RWPE2 (cell line): ENCODE measurements at regions not wholly inside any gene's neighbourhood (a gene's known extent, or its start where the extent isn't known, plus 50 kb on each side); places are given as distances from the start of the nearest gene placed in this dataset.

Experiments
- ATAC-seq: fragments of 200-7000 bp; cut with Tn5 transposase; 3 replicates; pipeline ENCODE4 v1.9.1; 2021; ENCODE audit warnings: low read depth
- DNase-seq: peaks from one replicate; pipeline ENCODE4 v3.0.0-alpha.2; 2020; ENCODE audit warnings: low spot score
- H3K27ac ChIP-seq: fragments of 450-650 bp; 2 replicates; pipeline ENCODE4 v1.5.1; 2017; ENCODE audit warnings: mild to moderate bottlenecking; ENCODE audit not compliant: poor library complexity, severe bottlenecking
- H3K27me3 ChIP-seq: fragments of 250-450 bp; sonication (Bioruptor Pico); 2 replicates; pipeline ENCODE4 v1.5.1; 2021; ENCODE audit warnings: mild to moderate bottlenecking, moderate library complexity; ENCODE audit not compliant: insufficient read depth, poor library complexity, severe bottlenecking
- H3K36me3 ChIP-seq: fragments of 250-450 bp; sonication (Bioruptor Pico); 2 replicates; pipeline ENCODE4 v1.5.1; 2020; ENCODE audit warnings: low read depth, mild to moderate bottlenecking, moderate library complexity
- H3K4me1 ChIP-seq: fragments of 250-450 bp; sonication (Bioruptor Pico); 2 replicates; pipeline ENCODE4 v1.5.1; 2021; ENCODE audit warnings: mild to moderate bottlenecking, moderate library complexity; ENCODE audit not compliant: insufficient read depth, poor library complexity, severe bottlenecking
- H3K4me3 ChIP-seq: fragments of 250-450 bp; sonication (Bioruptor Pico); 2 replicates; pipeline ENCODE4 v1.5.1; 2021; ENCODE audit warnings: mild to moderate bottlenecking, moderate library complexity; ENCODE audit not compliant: severe bottlenecking
- H3K9me3 ChIP-seq: fragments of 250-450 bp; sonication (Bioruptor Pico); 2 replicates; pipeline ENCODE4 v1.5.1; 2021; ENCODE audit warnings: mild to moderate bottlenecking, moderate library complexity; ENCODE audit not compliant: severe bottlenecking
- CTCF ChIP-seq: fragments of 450-650 bp; IDR thresholded peaks from one replicate; pipeline ENCODE4 v1.5.1; 2017; ENCODE audit warnings: mild to moderate bottlenecking, moderate library complexity; ENCODE audit not compliant: poor library complexity, severe bottlenecking

DNA sequence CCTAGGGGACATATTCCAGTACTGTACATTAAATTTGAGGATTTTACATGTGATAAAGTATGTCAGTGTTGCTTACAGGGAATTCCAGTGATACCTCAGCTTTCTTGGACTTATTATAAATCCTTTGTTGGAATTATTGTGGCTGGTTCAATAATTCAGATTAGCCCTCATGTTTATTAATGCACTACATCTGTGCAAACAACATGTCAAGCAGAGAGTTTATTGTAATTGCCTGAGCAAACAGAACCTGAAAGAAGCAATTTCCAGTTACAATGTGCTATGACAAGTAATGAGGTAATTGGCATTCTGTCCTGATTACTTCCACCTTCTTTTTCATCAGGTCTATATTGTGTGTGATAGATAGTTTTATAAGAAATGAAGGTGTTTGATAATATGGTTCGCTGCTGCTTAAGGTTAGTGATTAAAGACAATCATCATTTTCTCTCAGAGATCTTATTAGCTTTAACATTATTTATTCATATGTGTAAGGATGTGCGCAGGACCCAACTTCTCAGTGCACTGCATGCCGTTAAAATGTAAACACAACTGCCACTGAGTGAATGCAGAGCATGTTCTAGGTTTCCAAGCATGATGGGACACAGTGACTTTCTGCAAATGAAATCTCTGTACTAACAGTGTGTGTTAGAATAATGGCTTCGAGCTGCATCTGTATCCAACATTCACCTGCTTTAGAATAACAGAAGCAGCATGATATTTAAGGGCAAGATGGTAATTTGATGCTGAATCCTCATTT, 973.7 kb upstream of the POU3F3 start:
- H3K9me3 ChIP-seq, result no peaks in the 10 kb centered on the region
- TF ChIP-seq CTCF, result no peak
- peaks cover 2% of the 10 kb centered on the region for H3K27me3 ChIP-seq
- no peaks in the 10 kb centered on the region for H3K4me1 ChIP-seq
- ATAC-seq (no peak), DNase-seq (no peak)
- no peak overlapping the region for H3K4me3 ChIP-seq
- no peaks in the 10 kb centered on the region for H3K36me3 ChIP-seq
- H3K27ac ChIP-seq, result no peak overlapping the region

DNA sequence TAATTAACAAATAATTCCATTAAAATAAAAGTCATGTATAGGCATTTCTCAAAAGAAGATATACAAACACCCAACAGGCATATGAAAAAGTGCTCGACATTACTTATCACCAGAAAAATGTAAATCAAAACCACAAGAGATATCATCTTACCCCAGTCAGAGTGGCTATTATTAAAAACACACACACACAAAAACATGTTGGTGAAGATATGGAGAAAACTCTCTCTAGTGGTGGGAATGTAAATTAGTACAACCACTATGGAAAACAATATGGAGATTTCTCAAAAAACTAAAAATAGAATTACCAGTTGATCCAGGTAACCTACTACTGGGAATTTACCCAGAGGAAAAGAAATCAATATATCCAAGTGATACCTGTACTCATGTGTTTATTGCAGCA, 966.3 kb upstream of the POU3F3 start:
- H3K4me3 ChIP-seq, result no peak overlapping the region
- DNase-seq (no peak), ATAC-seq (no peak)
- no peaks in the 10 kb centered on the region for H3K9me3 ChIP-seq
- H3K27me3 ChIP-seq, result no peaks in the 10 kb centered on the region
- TF ChIP-seq CTCF, result no peak
- H3K4me1 ChIP-seq, result no peaks in the 10 kb centered on the region
- H3K27ac ChIP-seq, result no peak overlapping the region
- no peaks in the 10 kb centered on the region for H3K36me3 ChIP-seq

DNA sequence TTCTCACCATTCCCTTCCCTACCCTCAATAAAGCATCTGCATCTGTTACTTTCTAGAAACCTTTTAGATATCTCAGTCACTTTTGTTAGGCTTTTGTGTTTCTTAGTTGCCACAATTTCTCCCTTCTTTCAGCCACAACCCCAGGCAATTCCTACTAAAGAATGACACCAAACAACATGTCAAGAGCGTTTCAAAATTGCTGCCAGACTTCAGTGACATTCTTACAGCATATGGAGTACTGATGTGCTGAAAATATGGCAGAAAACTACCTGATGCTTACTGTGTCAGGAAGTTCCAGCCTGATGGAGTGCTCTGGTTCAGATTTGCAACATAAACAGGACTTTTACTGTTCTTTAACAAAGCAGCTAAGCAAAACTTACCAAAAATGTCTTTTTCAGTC, 957.7 kb upstream of the POU3F3 start:
- Histone ChIP-seq H3K27ac (no peak overlapping the region), H3K4me3 (no peak overlapping the region), H3K36me3 (no peaks in the 10 kb centered on the region), H3K4me1 (no peaks in the 10 kb centered on the region), H3K9me3 (no peaks in the 10 kb centered on the region), H3K27me3 (no peaks in the 10 kb centered on the region)
- ATAC-seq, result no peak
- no peak for DNase-seq
- no peak for TF ChIP-seq CTCF

GRCh38 chr2:103898561-103898960, 955.4 kb upstream of the POU3F3 start:
- no peaks in the 10 kb centered on the region for H3K4me1 ChIP-seq
- peaks cover 3% of the 10 kb centered on the region for H3K27me3 ChIP-seq
- no peak for ATAC-seq
- H3K36me3 ChIP-seq, result no peaks in the 10 kb centered on the region
- no peaks in the 10 kb centered on the region for H3K9me3 ChIP-seq
- no peak for TF ChIP-seq CTCF
- H3K4me3 ChIP-seq, result no peak overlapping the region
- no peak for DNase-seq
- no peak overlapping the region for H3K27ac ChIP-seq

GRCh38 chr2:103902347-103902746, 951.6 kb upstream of the POU3F3 start:
- Histone ChIP-seq H3K9me3 (no peaks in the 10 kb centered on the region), H3K36me3 (no peaks in the 10 kb centered on the region), H3K4me1 (no peaks in the 10 kb centered on the region), H3K27me3 (peaks cover 3% of the 10 kb centered on the region), H3K4me3 (no peak overlapping the region), H3K27ac (no peak overlapping the region)
- DNase-seq (no peak), ATAC-seq (no peak)
- no peak for TF ChIP-seq CTCF
